OCI-LY3 (cell line): ENCODE measurements at regions not wholly inside any gene's neighbourhood (a gene's known extent, or its start where the extent isn't known, plus 50 kb on each side); places are given as distances from the start of the nearest gene placed in this dataset.

Source experiments
- H2AFZ ChIP-seq: fragments of 200-600, 300-600 bp; shearing (Covaris generic); 2 replicates; pipeline ENCODE4 v1.6.0; 2014; ENCODE audit warnings: antibody characterized with exemption, low read depth, low read length
- H3K27ac ChIP-seq: fragments of 200-600, 300-600 bp; sonication (generic); 2 replicates; pipeline ENCODE4 v1.5.1; 2014; ENCODE audit warnings: mild to moderate bottlenecking, low read length, moderate library complexity, mixed read lengths
- H3K27me3 ChIP-seq: fragments of 200-600, 300-600 bp; sonication (generic); 2 replicates; pipeline ENCODE4 v1.6.1; 2014; ENCODE audit warnings: low read depth, low read length, mixed read lengths
- H3K36me3 ChIP-seq: fragments of 200-600, 300-600 bp; sonication (generic); replicated peaks from 2 replicates; pipeline ENCODE3; 2014; ENCODE audit warnings: low read depth, low read length, mixed read lengths
- H3K4me1 ChIP-seq: fragments of 300-600, 200-600 bp; sonication (generic); 2 replicates; pipeline ENCODE4 v1.6.1; 2014; ENCODE audit warnings: low read length, mixed read lengths
- H3K4me2 ChIP-seq: fragments of 200-600, 300-600 bp; sonication (generic); 2 replicates; pipeline ENCODE4 v1.6.1; 2014; ENCODE audit warnings: low read length, mixed read lengths
- H3K4me3 ChIP-seq: fragments of 300-600, 200-600 bp; sonication (generic); 2 replicates; pipeline ENCODE4 v1.5.1; 2014; ENCODE audit warnings: antibody characterized with exemption, mild to moderate bottlenecking, low read length, moderate library complexity
- H3K79me2 ChIP-seq: fragments of 300-600, 200-600 bp; shearing (Covaris generic); 2 replicates; pipeline ENCODE4 v1.6.1; 2014; ENCODE audit warnings: mild to moderate bottlenecking, low read length, mixed read lengths
- H3K9ac ChIP-seq: fragments of 300-600, 200-600 bp; shearing (Covaris generic); 2 replicates; pipeline ENCODE4 v1.6.0; 2014; ENCODE audit warnings: mild to moderate bottlenecking, low read length, moderate library complexity
- H3K9me3 ChIP-seq: fragments of 200-600, 300-600 bp; shearing (Covaris generic); 2 replicates; pipeline ENCODE4 v1.6.1; 2014; ENCODE audit warnings: low read length, mixed read lengths; ENCODE audit not compliant: insufficient read depth
- H4K20me1 ChIP-seq: fragments of 200-600, 300-600 bp; sonication (generic); 2 replicates; pipeline ENCODE4 v1.6.1; 2016; ENCODE audit warnings: low read length, mixed read lengths; ENCODE audit not compliant: insufficient read depth
- EZH2phosphoT487 ChIP-seq: fragments of 200-600 bp; shearing (Covaris generic); IDR thresholded peaks from 2 replicates; pipeline ENCODE4 v1.6.1; 2018; ENCODE audit warnings: antibody characterized with exemption, mixed run types, low read depth
- TF ChIP-seq, protein P1 (sequence below): fragments of 200-600, 300-600 bp; sonication (generic); IDR thresholded peaks from 2 replicates; pipeline ENCODE4 v1.5.1; 2014; ENCODE audit warnings: antibody characterized with exemption, low read length, low read depth

DNA sequence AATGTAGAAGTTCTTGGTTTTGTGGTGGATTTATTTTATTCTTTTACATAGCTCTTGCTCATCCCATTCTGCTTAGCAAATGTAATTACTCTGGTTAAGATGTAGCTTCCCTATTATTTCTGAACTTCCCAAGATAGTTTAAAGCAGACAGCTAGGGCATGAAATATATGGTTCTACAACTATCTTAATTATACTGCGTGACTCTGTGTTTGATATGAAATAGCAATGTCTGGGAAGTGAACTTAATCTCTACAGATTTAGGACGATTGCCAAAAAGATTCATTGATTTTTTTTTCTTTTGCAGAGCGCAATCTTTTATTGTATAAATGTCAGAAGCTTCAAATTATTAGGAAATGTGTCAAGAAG, 529.3 kb upstream of the ZNF608 start:
- Histone ChIP-seq H3K27ac (no peak overlapping the region), H4K20me1 (no peaks in the 10 kb centered on the region), H3K27me3 (no peaks in the 10 kb centered on the region), H3K9me3 (no peaks in the 10 kb centered on the region), H2AFZ (no peak overlapping the region), H3K4me1 (peaks cover 23% of the 10 kb centered on the region), H3K36me3 (no peaks in the 10 kb centered on the region), H3K9ac (no peak overlapping the region), H3K4me2 (no peak overlapping the region), H3K79me2 (no peaks in the 10 kb centered on the region), H3K4me3 (no peak overlapping the region)
- TF ChIP-seq, protein P1, sequence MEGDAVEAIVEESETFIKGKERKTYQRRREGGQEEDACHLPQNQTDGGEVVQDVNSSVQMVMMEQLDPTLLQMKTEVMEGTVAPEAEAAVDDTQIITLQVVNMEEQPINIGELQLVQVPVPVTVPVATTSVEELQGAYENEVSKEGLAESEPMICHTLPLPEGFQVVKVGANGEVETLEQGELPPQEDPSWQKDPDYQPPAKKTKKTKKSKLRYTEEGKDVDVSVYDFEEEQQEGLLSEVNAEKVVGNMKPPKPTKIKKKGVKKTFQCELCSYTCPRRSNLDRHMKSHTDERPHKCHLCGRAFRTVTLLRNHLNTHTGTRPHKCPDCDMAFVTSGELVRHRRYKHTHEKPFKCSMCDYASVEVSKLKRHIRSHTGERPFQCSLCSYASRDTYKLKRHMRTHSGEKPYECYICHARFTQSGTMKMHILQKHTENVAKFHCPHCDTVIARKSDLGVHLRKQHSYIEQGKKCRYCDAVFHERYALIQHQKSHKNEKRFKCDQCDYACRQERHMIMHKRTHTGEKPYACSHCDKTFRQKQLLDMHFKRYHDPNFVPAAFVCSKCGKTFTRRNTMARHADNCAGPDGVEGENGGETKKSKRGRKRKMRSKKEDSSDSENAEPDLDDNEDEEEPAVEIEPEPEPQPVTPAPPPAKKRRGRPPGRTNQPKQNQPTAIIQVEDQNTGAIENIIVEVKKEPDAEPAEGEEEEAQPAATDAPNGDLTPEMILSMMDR, result no peak
- TF ChIP-seq EZH2phosphoT487, result no peak

DNA sequence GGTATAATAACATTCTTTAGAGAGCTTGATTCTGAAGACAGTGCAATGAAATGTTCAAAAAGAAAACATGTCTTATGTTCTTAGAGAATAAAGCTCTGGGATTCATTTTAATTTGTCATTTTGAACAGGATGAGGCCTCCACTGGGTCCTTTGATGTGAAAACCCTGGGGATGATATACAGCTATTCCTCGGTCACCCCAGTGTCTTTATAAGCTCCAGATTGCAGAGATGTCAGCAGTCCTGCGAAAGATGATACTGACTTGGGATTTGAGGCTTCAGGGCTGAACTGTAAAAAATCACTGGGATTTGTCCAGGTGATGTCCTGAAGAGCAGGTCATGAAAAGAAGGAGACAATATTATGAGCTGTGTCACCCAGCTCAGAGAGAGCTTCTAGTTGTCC, 529.7 kb upstream of the ZNF608 start:
- Histone ChIP-seq H4K20me1 (no peaks in the 10 kb centered on the region), H3K79me2 (no peaks in the 10 kb centered on the region), H3K4me1 (peaks cover 19% of the 10 kb centered on the region), H3K27ac (no peak overlapping the region), H3K9ac (no peak overlapping the region), H3K4me2 (no peak overlapping the region), H2AFZ (no peak overlapping the region), H3K4me3 (no peak overlapping the region), H3K36me3 (no peaks in the 10 kb centered on the region), H3K27me3 (no peaks in the 10 kb centered on the region), H3K9me3 (no peaks in the 10 kb centered on the region)
- TF ChIP-seq, protein P1, result no peak
- no peak for TF ChIP-seq EZH2phosphoT487

DNA sequence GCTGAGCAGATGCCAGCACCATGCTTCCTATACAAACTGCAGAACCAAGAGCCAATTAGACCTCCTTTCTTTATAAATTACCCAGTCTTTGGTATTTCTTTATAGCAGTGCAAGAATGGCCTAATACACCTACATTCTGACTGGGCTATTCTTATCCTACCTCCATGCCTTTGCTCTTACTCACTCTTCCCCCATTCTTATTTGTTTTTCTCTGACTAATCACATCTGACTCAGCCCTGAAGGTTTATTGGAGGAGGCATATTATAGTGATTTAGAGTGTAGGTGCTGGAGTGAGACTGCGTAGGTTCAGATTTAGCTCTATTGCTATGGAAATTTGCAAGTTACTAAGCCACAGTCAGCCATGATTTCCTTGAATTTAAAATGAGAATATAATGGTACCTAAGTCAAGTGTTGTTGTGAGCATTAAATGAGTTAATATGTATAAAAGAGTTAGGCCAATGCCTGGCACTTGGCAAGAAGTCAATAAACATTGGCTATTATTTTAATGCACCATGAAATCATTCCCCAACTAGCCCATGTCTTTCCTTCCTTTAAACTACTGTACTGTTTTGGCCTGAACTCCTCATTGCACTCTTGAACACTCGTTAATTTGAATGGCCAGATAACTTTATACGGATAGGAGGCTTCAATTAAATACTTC, 531.2 kb upstream of the ZNF608 start:
- Histone ChIP-seq H3K4me2 (no peak overlapping the region), H3K4me3 (no peak overlapping the region), H3K36me3 (no peaks in the 10 kb centered on the region), H3K27ac (no peak overlapping the region), H3K9me3 (no peaks in the 10 kb centered on the region), H3K79me2 (no peaks in the 10 kb centered on the region), H3K9ac (no peak overlapping the region), H2AFZ (no peak overlapping the region), H3K4me1 (peaks cover 4% of the 10 kb centered on the region), H3K27me3 (no peaks in the 10 kb centered on the region), H4K20me1 (no peaks in the 10 kb centered on the region)
- TF ChIP-seq, protein P1, result no peak
- TF ChIP-seq EZH2phosphoT487, result no peak

DNA sequence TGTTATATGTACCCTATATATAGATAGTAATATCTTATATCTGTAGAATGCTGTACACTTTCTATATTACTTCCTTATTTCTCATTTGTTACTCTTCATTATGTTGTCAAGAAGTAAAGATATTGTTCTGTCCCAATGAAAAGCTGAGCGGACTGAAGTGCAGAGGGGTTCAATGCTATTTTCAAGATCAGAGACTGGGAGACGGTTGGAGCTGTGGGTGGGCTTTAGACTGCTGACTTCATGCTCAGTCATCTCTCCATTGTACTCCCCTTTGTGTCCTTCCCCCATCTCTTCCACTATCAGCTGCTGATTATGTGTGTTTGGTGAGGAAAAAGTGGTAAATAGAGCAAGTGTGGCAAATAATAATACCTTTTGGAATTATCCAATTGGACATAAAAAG, 532.3 kb upstream of the ZNF608 start:
- H3K27ac ChIP-seq, result no peak overlapping the region

More for the DNA sequence above, 532.3 kb upstream of the ZNF608 start:
- Histone ChIP-seq H3K36me3 (no peaks in the 10 kb centered on the region), H3K4me2 (no peak overlapping the region), H3K4me1 (no peaks in the 10 kb centered on the region), H3K79me2 (no peaks in the 10 kb centered on the region), H3K4me3 (no peak overlapping the region), H2AFZ (no peak overlapping the region), H3K27me3 (no peaks in the 10 kb centered on the region), H3K9me3 (no peaks in the 10 kb centered on the region), H3K9ac (no peak overlapping the region), H4K20me1 (no peaks in the 10 kb centered on the region)
- no peak for TF ChIP-seq EZH2phosphoT487
- TF ChIP-seq, protein P1, result no peak
